ENCODE measurements at regions not wholly inside any gene's neighbourhood (a gene's known extent, or its start where the extent isn't known, plus 50 kb on each side); places are given as distances from the start of the nearest gene placed in this dataset.

DNA sequence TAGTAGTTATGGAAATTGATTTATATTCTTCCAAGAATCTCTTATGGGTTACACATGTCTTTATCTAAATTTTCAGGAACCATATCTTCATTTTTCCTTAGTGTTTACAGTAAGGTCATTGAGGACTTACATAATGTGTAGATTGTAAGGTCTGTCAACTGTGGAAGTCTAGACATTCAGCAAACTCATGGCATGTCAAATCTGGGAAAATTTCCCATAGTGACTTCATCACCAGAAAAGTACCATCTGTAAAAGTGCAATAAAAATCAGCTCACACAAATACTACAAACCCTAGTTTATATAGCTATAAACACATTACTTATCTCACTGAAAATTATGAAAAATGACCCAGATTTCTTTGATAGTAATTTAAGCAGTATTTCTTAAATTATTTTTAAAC is 419.4 kb downstream of the MTRR start:
- Histone ChIP-seq H2BK15ac (ENCODE audit: low read length) (no peak overlapping the region), H4K5ac (ENCODE audit: insufficient read length, low read depth, low read length) (no peak overlapping the region), H3K36me3 (ENCODE audit: control insufficient read depth in 2 of 4, insufficient read depth in 4 of 4, low read length in 3 of 4) (no peaks in the 10 kb centered on the region), H2AFZ (ENCODE audit: low read length) (no peak overlapping the region), H3K9me3 (ENCODE audit: insufficient read depth in 2 of 2, low read depth in 1 of 2, low read length in 1 of 2) (no peaks in the 10 kb centered on the region), H3K9ac (replicated peaks in 1 of 4; ENCODE audit: extremely low read depth in 1 of 4, low read depth in 3 of 4, low read length in 3 of 4) (no peak overlapping the region), H3K4ac (replicated peaks; ENCODE audit: insufficient read length, low read depth, low read length) (no peak overlapping the region), H3K4me1 (replicated peaks in 1 of 4; ENCODE audit: control insufficient read depth in 3 of 4, insufficient read depth in 4 of 4, low read length in 3 of 4) (no peaks in the 10 kb centered on the region), H3K14ac (ENCODE audit: insufficient read length) (no peak overlapping the region), H3K79me1 (ENCODE audit: low read depth, low read length) (no peaks in the 10 kb centered on the region), H2BK20ac (ENCODE audit: low read length) (no peak overlapping the region), H2BK12ac (ENCODE audit: low read depth, low read length) (no peak overlapping the region), H3K23me2 (ENCODE audit: low read depth, low read length) (no peaks in the 10 kb centered on the region), H4K20me1 (replicated peaks in 1 of 2; ENCODE audit: control insufficient read depth in 1 of 2, insufficient read depth in 2 of 2, low read length in 2 of 2) (no peaks in the 10 kb centered on the region), H3K4me2 (ENCODE audit: insufficient read depth in 1 of 2, low read depth in 2 of 2, low read length in 2 of 2) (no peak overlapping the region), H3K18ac (ENCODE audit: extremely low read depth, low read length) (no peak overlapping the region), H4K8ac (ENCODE audit: extremely low read depth, insufficient read depth, low read length) (no peak overlapping the region), H3K27ac (ENCODE audit: low read depth, low read length) (no peak overlapping the region), H3K79me2 (ENCODE audit: control insufficient read depth in 1 of 2, insufficient read depth in 2 of 2, low read length in 2 of 2) (no peaks in the 10 kb centered on the region), H2AK5ac (ENCODE audit: low read depth, low read length) (no peak overlapping the region), H2BK5ac (ENCODE audit: low read depth, low read length) (no peak overlapping the region), H3K23ac (ENCODE audit: insufficient read length) (no peak overlapping the region), H4K91ac (replicated peaks; ENCODE audit: insufficient read length, low read length) (no peak overlapping the region), H2BK120ac (replicated peaks; ENCODE audit: low read depth, low read length) (no peak overlapping the region), H3K27me3 (replicated peaks in 1 of 4; ENCODE audit: control insufficient read depth in 3 of 4, extremely low read depth in 1 of 4, insufficient read depth in 3 of 4, low read length in 3 of 4) (peaks cover 0 to 1% (median 0%) of the 10 kb centered on the region in 4 experiments; a peak in 2 of 7 replicates), H3K56ac (replicated peaks; ENCODE audit: insufficient read length, low read depth, low read length) (no peak overlapping the region), H3K4me3 (ENCODE audit: extremely low read depth in 1 of 4, insufficient read depth in 2 of 4, low read depth in 3 of 4, low read length in 4 of 4) (no peak overlapping the region)
- DNase-seq (ENCODE audit: low read depth in 1 of 2, low spot score in 2 of 2), result no peak
- ChIA-PET CTCF (ENCODE audit: partially characterized antibody) (no interaction called here), POLR2A (ENCODE audit: partially characterized antibody) (no interaction called here)
- FAIRE-seq, result no peak
- TF ChIP-seq KDM5A (IDR thresholded peaks at IDR 0.05; ENCODE audit: low read length), result no peak
- no peak for TF ChIP-seq RAD21 (IDR thresholded peaks at IDR 0.05 in 1 of 2, conservative IDR thresholded peaks at IDR 0.05 in 1 of 2; ENCODE audit: low read depth in 2 of 2, low read length in 2 of 2)
- no peak for TF ChIP-seq TAF7 (optimal IDR thresholded peaks at IDR 0.05; ENCODE audit: borderline replicate concordance, low read depth, low read length)
- TF ChIP-seq CTBP2 (IDR thresholded peaks at IDR 0.05; ENCODE audit: borderline replicate concordance, insufficient read depth, insufficient read length, low read length), result no peak
- TF ChIP-seq BRCA1 (IDR thresholded peaks at IDR 0.05; ENCODE audit: low read depth, low read length), result no peak
- TF ChIP-seq EZH2 (IDR thresholded peaks at IDR 0.05; ENCODE audit: low read depth, low read length, severe bottlenecking), result no peak
- no peak for TF ChIP-seq EP300 (IDR thresholded peaks at IDR 0.05; ENCODE audit: borderline replicate concordance in 1 of 2, low read depth in 2 of 2, low read length in 2 of 2)
- no peak for TF ChIP-seq CBX5 (IDR thresholded peaks at IDR 0.05; ENCODE audit: low read depth, low read length)

All from H1 (cell line).